GM12873 (cell line): ENCODE measurements at regions not wholly inside any gene's neighbourhood (a gene's known extent, or its start where the extent isn't known, plus 50 kb on each side); places are given as distances from the start of the nearest gene placed in this dataset.

Source experiments
- CTCF ChIP-seq: IDR thresholded peaks from 2 replicates; pipeline ENCODE4 v1.5.1; 2012; ENCODE audit warnings: low read depth, mild to moderate bottlenecking, moderate library complexity, low read length, control low read depth; ENCODE audit not compliant: insufficient read depth; ENCODE audit errors: missing control alignments

DNA sequence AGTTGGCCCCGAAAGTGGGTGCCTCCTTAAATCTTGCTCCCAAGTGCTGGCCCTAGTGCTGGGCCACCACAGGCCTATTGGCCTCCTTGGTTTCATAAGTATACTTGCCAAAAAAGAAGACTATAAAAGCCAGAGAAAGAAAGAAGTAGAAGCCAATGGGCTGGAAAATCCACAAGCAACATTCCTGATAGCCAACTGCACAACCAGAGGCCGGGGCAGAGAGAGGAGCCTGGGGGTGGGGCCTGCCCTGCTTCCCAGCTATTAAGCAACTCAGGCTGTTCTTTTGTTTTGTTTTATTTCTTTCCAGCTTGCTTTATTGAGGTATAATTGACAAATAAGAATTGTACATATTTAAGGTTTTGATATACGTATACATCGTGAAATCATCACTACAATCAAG lies 177.2 kb upstream of the NTF3 start:
- no peak for TF ChIP-seq CTCF

GRCh38 chr12:5257763-5258495 lies 174.0 kb upstream of the NTF3 start:
- no peak for TF ChIP-seq CTCF

DNA sequence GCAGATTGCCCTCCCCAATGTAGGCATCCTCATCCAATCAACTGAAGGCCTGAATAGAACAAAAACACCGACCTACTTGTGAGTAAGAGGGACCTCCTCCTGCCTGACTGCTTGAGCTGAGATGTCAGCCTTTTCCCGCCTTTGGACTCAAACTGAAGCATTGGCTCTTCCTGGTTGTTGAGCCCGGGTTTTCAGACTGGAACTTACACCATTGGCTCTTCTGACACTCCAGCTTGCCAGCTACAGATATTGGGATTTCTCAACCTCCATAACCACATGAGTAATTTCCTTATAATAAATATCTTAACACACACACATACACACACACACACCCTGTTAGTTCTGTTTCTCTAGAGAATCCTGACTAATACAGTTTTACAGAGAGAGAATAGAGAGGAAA lies 173.4 kb upstream of the NTF3 start:
- no peak for TF ChIP-seq CTCF

GRCh38 chr12:5258926-5259325 lies 173.0 kb upstream of the NTF3 start:
- no peak for TF ChIP-seq CTCF

DNA sequence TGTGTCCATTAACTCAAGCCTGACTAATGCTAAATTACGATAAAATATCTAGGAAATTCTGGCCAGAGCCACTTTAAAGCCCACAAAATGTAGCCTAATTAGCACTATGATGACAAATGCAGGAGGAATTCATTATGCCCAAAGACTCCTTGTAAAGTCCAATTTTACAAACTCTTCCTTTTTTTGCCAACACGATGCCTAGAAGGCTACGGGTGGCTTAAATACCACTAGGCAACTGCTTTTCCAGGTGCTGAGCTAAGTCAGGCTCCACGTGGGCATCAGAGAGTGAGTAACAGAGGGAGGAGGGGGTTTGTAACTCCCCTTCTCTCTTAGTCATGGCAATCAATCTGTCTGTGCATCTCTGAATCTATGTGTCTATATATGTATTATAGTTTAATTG lies 172.4 kb upstream of the NTF3 start:
- TF ChIP-seq CTCF: no peak

DNA sequence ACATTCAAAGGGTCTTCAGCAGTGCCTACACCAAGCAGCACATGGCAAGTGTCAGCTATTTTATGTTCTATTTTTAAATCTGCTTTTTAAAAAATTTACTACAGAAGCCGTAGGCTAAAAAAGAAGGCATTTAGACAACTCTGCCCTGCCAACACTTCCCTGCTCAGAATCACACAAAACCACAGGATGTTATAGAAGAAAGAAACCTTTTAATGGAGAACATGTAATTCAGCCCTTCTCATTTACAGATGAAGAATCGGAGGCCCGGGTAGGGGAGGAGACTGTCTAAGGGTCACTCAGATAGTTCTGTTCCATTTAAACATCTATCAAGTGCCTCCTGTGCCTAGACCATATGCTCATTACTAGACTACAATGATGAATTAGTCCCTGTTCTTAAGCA lies 171.8 kb upstream of the NTF3 start:
- TF ChIP-seq CTCF: no peak

DNA sequence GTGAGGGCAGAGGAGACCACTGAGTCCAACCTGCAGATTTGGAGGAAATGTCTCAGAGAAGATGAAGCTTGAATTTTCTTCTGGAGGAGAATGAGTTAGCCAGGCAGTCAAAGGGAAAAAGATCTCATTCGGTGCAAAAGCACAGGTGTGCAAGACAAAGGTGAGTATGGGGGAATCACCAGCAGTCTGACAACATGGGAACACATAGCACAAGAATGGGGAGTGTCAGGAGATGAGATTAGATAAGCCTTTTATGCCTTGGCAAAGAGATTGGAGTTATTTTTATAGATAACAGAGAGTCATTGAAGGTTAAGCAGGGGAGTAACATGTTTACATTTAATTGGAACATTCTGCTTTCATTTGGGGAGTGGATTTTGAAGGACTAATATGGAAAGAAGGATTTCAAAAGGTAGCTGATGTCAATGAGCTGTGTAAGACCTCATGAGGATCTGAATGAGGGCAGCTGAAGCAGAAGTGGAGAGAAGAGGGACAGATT lies 171.3 kb upstream of the NTF3 start:
- no peak for TF ChIP-seq CTCF
